Endothelial cell of umbilical vein (primary cell): ENCODE measurements at regions not wholly inside any gene's neighbourhood (a gene's known extent, or its start where the extent isn't known, plus 50 kb on each side); places are given as distances from the start of the nearest gene placed in this dataset.

Experiments used
- BruUV-seq: library from RNA; stranded (reverse); fragments of 400-500 nt; replicated peaks from 2 replicates; lab custom pipeline; 2021; lab: Mats Ljungman, UMichigan
- CTCF ChIA-PET: fragments of 300-600, 350-600 bp; sonication (Branson Sonifier 250); formaldehyde crosslinking; loops from one replicate; lab custom pipeline; 2021; ENCODE audit warnings: antibody characterized with exemption, inconsistent platforms; lab: Charles Lee
- POLR2A ChIA-PET: fragments of 300-600, 350-600 bp; sonication (Branson Sonifier 250); formaldehyde crosslinking; loops from one replicate; lab custom pipeline; 2021; ENCODE audit warnings: antibody characterized with exemption, inconsistent platforms; lab: Charles Lee
- DNase-seq: peaks from one replicate; pipeline ENCODE4 v3.0.0-alpha.2; 2011; ENCODE audit warnings: low read depth, low spot score
- FAIRE-seq: peaks from 2 replicates; lab custom pipeline; 2011; peaks lifted over from hg19 to GRCh38; lab: Jason Lieb, UNC
- H2AFZ ChIP-seq: 2 replicates; pipeline ENCODE4 v1.6.0; 2012; ENCODE audit warnings: low read depth, low read length, control low read depth, inconsistent platforms
- H3K27ac ChIP-seq: 2 replicates; pipeline ENCODE4 v1.5.1; 2011; ENCODE audit warnings: low read depth, mild to moderate bottlenecking, control low read depth, low read length, moderate library complexity; ENCODE audit not compliant: insufficient read depth
- H3K27me3 ChIP-seq, 2 experiments: 2 replicates each; pipeline versions ENCODE4 v1.6.0 to v1.6.1; 2011; ENCODE audit warnings: low read length in 2 of 2, mixed read lengths in 1 of 2; ENCODE audit not compliant: control insufficient read depth in 2 of 2, insufficient read depth in 2 of 2
- H3K36me3 ChIP-seq, 2 experiments: 2 replicates in 1 of 2; 3 replicates in 1 of 2; pipeline ENCODE4 v1.5.1; 2011; ENCODE audit warnings: low read length in 2 of 2, mild to moderate bottlenecking in 1 of 2, moderate library complexity in 1 of 2; ENCODE audit not compliant: control insufficient read depth in 2 of 2, insufficient read depth in 2 of 2; ENCODE audit errors: extremely low read depth in 1 of 2
- H3K4me1 ChIP-seq: 3 replicates; pipeline ENCODE4 v1.5.1; 2011; ENCODE audit warnings: mild to moderate bottlenecking, low read length; ENCODE audit not compliant: control insufficient read depth, insufficient read depth; ENCODE audit errors: extremely low read depth
- H3K4me2 ChIP-seq: 2 replicates; pipeline ENCODE4 v1.6.1; 2011; ENCODE audit warnings: low read length, control low read depth, mixed read lengths; ENCODE audit not compliant: insufficient read depth
- H3K4me3 ChIP-seq, 3 experiments: fragments of 200-600 bp in 1 of 3; sonication (generic), shearing (Covaris generic) in 1 of 3; replicated peaks in 1 of 3; 2 replicates each; pipeline ENCODE4 v1.5.1; 2011 to 2016; ENCODE audit warnings: control low read depth in 3 of 3, low read length in 3 of 3, mild to moderate bottlenecking in 2 of 3, inconsistent platforms in 1 of 3, low read depth in 1 of 3, moderate library complexity in 1 of 3; ENCODE audit not compliant: insufficient read depth in 1 of 3
- H3K79me2 ChIP-seq: 2 replicates; pipeline ENCODE4 v1.6.0; 2012; ENCODE audit warnings: low read length, inconsistent platforms; ENCODE audit not compliant: control insufficient read depth, insufficient read depth
- H3K9ac ChIP-seq: replicated peaks from 2 replicates; pipeline ENCODE3; 2011; ENCODE audit warnings: low read length, control low read depth; ENCODE audit not compliant: insufficient read depth; ENCODE audit errors: extremely low read depth
- H3K9me1 ChIP-seq: replicated peaks from 3 replicates; pipeline ENCODE4 v1.6.0; 2011; ENCODE audit warnings: mild to moderate bottlenecking, low read length; ENCODE audit not compliant: control insufficient read depth, insufficient read depth; ENCODE audit errors: extremely low read depth
- H3K9me3 ChIP-seq: replicated peaks from 2 replicates; pipeline ENCODE4 v1.5.1; 2012; ENCODE audit warnings: low read length, inconsistent platforms; ENCODE audit not compliant: control insufficient read depth, insufficient read depth
- H4K20me1 ChIP-seq: replicated peaks from 2 replicates; pipeline ENCODE3; 2011; ENCODE audit warnings: mild to moderate bottlenecking, low read length; ENCODE audit not compliant: control insufficient read depth, insufficient read depth; ENCODE audit errors: extremely low read depth
- CTCF ChIP-seq, 2 donors: IDR thresholded peaks; 1 replicate in 1 of 2; 2 replicates in 1 of 2; pipeline ENCODE4 v1.5.1; 2011; ENCODE audit warnings: low read length in 2 of 2, mild to moderate bottlenecking in 2 of 2, moderate library complexity in 2 of 2, control low read depth in 1 of 2, inconsistent platforms in 1 of 2, low read depth in 1 of 2; ENCODE audit not compliant: insufficient read depth in 1 of 2; ENCODE audit errors: extremely low read depth in 1 of 2
- EZH2 ChIP-seq: IDR thresholded peaks from 2 replicates; pipeline ENCODE4 v1.6.1; 2012; ENCODE audit warnings: borderline replicate concordance, low read depth, mild to moderate bottlenecking, moderate library complexity, low read length, inconsistent platforms; ENCODE audit not compliant: severe bottlenecking
- FOS ChIP-seq: IDR thresholded peaks from 2 replicates; pipeline ENCODE4 v1.6.1; 2011; ENCODE audit warnings: mild to moderate bottlenecking, low read length, moderate library complexity, borderline replicate concordance; ENCODE audit not compliant: insufficient read depth
- GATA2 ChIP-seq: IDR thresholded peaks from 2 replicates; pipeline ENCODE4 v1.7.0; 2011; ENCODE audit warnings: low read depth, mild to moderate bottlenecking, moderate library complexity, mixed read lengths, low read length; ENCODE audit not compliant: insufficient read length, insufficient read depth
- JUN ChIP-seq: IDR thresholded peaks from 2 replicates; pipeline ENCODE4 v1.6.1; 2011; ENCODE audit warnings: borderline replicate concordance, low read depth; ENCODE audit not compliant: insufficient read length, insufficient read depth
- MAX ChIP-seq: IDR thresholded peaks from 2 replicates; pipeline ENCODE4 v1.6.1; 2011; ENCODE audit not compliant: insufficient read depth, insufficient read length
- MYC ChIP-seq: IDR thresholded peaks from one replicate; pipeline ENCODE4 v1.6.1; 2011; ENCODE audit warnings: mild to moderate bottlenecking, low read depth, low read length
- dilution Hi-C: fragments of 300-500 bp; cut with MboI; formaldehyde crosslinking; loops from one replicate; pipeline ENCODE4 v1.15.0; 2019; ENCODE audit warnings: low sequenced_read_pairs; ENCODE audit not compliant: extremely low pct_ligation_motif_present
- intact Hi-C: fragments of 100-400 bp; cut with micrococcal nuclease; formaldehyde crosslinking; loops from one replicate; pipeline ENCODE4 v1.10.0; 2022

- intact Hi-C loops, result no loop called here
- no TSS peak for BruUV-seq
- CTCF ChIA-PET, result interaction anchor here (1.2 to 2.6 kb wide), 4 partner anchors 9 to 31 kb away, joined by 3 to 8 read pairs (median 5); no protein-coding TSS in a partner anchor
Observed at GRCh38 chr12:41992692-41993215, 151.9 kb downstream of the GXYLT1 start.

More at GRCh38 chr12:41992692-41993215, 151.9 kb downstream of the GXYLT1 start:
- no peak overlapping the region for H3K9ac ChIP-seq
- no peaks in the 10 kb centered on the region for H4K20me1 ChIP-seq
- H3K4me3 ChIP-seq, result no peak overlapping the region
- POLR2A ChIA-PET, result no interaction called here
- H3K27me3 ChIP-seq, result no peaks in the 10 kb centered on the region
- no peaks in the 10 kb centered on the region for H3K9me1 ChIP-seq
- dilution Hi-C loops, result no loop called here
- no peak for DNase-seq
- H3K79me2 ChIP-seq, result no peaks in the 10 kb centered on the region
- no peaks in the 10 kb centered on the region for H3K9me3 ChIP-seq
- TF ChIP-seq EZH2 (no peak), MYC (no peak), CTCF (IDR thresholded peaks at IDR 0.05; ENCODE audit: extremely low read depth in 1 of 2, insufficient read depth in 1 of 2, low read depth in 1 of 2, low read length in 2 of 2) (no peak), MAX (no peak), JUN (no peak), GATA2 (no peak), FOS (no peak)
- no peak overlapping the region for H3K27ac ChIP-seq
- FAIRE-seq, result no peak
- H3K4me1 ChIP-seq, result no peaks in the 10 kb centered on the region
- no peaks in the 10 kb centered on the region for H3K36me3 ChIP-seq
- H3K4me2 ChIP-seq, result no peak overlapping the region
- no peak overlapping the region for H2AFZ ChIP-seq
